ENCODE measurements at regions not wholly inside any gene's neighbourhood (a gene's known extent, or its start where the extent isn't known, plus 50 kb on each side); places are given as distances from the start of the nearest gene placed in this dataset.
A peak's percentile ranks its signal among the peaks of the same experiment; 100 is the strongest.

DNA sequence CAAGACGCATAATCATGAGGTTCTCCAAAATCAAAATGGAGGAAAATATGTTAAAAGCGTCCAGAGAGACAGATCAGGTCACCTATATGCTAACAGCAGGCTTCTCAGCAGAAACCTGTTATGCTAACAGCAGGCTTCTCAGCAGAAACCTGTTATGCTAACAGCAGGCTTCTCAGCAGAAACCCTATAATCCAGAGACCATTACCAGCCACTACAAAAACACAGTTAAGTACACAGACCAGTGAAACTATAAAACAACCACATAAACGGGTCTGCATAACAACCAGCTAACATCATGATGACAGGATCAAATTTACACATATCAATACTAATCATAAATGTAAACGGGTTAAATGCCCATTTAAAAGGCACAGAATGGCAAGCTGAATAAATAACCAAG, 1548.4 kb upstream of the TMEFF2 start:
- no peak for DNase-seq (ENCODE audit: low read depth)

DNA sequence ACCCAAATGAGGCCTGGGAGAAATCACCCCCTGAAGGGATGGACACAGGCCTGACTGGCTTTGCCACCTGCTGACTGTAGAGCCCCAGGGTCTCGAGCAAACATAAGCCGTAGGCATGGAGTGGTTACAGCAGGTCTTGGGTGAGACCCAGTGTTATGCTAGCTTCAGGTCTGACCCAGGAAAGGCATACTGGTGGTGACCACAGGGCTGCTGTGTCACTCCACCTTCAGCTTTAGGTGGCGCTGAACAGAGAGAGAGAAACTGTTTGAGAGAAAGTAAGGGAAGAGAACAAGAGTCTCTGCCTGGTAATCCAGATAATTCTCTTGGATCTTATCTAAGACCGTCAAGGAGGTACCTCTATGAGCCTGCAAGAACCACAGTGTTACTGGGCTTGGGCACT, 1544.2 kb upstream of the TMEFF2 start:
- DNase-seq (ENCODE audit: low read depth), result no peak

DNA sequence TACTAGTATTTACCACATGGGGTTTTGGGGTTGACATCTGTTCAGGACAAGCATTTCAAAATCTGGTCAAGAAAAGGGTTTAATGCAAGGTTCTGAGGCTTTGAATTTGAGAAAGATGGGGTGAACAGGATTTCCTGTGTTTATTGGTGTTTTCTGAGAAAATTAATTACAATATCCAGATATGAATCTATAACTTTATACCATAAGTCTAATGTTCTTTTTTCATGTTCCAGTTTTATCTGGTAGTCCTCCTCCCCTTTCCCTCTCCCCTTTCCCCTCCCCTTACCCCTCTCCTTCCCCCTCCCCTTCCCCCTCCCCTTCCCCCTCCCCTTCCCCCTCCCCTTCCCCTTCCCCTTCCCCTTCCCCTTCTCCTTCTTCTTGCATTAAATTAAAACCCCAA, 1518.2 kb upstream of the TMEFF2 start:
- DNase-seq (ENCODE audit: low read depth), result no peak

DNA sequence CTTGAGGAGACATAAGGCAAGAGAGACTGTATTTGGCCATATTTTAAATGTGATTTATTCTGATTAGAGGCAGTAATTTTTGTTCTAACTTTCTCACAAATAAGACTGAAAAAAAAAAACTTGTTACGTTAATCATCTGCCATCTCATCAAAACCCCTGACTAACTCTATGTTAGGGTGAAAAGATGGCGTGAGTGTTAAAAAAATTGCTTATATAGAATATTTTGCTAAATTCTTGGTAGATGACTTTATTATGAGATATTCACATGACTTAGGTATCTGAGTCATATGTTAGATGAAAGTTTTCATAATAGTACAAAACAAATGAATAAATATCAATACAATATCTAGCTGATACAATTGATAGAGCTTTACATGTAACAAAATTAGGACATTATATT, 1508.7 kb upstream of the TMEFF2 start:
- peak; percentile 2 for DNase-seq (ENCODE audit: low read depth)

DNA sequence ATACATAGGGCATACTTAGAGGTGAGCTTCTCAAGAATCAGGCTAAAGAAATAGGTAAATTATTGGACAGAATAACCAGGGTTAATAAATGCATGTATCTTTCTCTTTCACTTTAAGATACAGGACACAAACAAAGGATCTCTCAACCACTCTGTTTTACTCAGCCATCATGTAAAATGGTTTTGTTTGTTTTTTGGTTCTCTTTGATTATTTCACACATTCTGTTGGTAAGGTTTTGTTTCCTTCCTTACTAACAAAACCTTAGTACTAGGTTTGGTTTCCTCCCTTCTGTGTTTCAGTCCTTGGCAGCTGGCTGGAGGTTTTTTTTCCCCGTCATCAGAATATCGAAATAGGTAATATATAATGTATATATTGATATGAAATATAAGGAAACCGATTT, 1506.8 kb upstream of the TMEFF2 start:
- DNase-seq (ENCODE audit: low read depth), result no peak

DNA sequence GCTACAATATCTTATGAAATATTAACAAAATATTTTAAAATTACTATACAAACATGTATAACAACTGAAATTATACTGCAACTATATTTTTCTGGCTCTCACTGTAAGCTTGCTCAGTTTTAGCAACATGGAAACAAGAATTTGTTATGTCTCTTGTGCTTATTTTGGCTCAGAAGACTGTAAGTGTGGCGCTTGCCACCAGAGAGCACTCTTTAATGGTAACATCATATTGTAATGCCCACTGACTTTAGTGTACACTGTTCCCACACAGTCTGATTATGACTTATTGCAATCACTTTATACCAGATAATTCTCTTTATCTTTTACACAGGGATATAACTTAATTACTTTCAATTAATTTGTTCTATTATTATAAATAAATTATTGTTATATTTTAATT, 1500.6 kb upstream of the TMEFF2 start:
- peak; percentile 66 for DNase-seq (ENCODE audit: low read depth)

DNA sequence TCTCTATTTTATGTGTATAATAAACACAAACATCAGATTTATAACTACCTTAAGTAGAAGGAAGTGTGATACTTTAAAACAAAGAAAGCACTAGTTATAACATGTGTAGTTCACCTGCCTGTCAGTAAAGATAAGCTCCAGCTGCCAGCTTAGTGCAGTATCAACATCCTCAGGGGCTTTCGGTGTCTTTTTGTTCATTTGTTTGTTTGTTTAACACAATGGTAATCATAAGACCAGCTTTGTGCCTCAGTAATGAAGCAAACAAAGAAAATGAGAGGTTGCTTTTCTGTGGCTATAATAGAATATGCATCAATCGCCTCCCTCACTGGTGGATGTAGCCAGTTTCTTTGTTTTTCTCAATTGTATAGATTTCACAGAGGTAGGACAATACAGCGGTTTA, 1499.0 kb upstream of the TMEFF2 start:
- DNase-seq (ENCODE audit: low read depth), result no peak

DNA sequence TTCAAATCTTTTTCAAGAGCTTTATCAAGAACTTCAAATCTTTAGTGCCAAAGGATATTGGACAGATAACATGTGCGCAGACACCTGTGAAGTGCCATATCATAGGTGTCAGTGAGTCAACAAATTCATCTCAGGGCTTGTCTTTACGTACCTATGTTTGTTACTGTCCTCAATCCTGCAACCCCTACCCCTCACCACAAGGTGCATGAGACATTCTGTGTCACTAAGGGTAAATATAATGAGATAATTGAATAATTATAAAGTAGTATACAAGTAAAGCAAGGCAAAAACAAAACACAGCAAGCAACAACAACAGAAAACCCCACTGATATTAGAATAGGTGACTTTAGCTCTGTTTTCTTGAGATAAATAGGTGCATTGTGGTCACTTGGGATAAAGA, 1495.8 kb upstream of the TMEFF2 start:
- no peak for DNase-seq (ENCODE audit: low read depth)

DNA sequence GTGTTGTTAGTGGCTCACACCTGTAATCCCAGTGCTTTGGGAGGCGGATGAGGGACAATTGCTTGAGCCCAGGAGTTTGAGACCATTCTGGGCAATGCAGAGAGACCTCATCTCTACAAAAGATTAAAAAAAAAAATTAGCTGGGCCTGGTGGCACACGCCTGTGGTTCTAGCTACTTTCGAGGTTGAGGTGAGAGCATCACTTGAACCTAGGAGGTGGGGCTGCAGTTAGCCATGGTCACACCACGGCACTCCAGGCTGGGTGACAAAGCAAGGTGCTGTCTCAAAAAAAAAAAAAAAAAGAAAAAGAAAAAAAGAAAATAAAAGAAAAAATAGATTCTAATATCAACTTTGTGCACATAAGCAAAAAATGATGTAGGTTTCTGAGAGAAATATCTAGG, 1492.5 kb upstream of the TMEFF2 start:
- no peak for DNase-seq (ENCODE audit: low read depth)

DNA sequence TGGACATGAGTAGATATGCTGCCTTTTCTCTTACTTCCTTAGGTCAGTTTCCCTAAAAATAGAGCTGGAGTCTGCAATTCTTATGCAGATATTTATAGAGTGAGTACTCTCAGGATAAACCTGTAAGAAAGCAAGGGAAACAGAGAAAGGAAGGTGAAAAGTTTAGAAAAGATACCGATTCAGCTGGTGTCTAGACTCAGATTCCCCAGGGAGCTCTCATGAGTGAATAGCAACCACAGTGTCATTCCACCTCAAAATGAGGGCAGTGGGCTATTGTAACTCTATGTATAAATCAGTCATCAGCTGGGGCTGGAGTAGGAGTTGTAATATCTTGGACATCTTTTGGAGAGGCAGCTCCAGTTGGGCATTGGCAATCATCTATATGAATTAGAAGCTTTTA, 1485.1 kb upstream of the TMEFF2 start:
- DNase-seq (ENCODE audit: low read depth), result no peak

DNA sequence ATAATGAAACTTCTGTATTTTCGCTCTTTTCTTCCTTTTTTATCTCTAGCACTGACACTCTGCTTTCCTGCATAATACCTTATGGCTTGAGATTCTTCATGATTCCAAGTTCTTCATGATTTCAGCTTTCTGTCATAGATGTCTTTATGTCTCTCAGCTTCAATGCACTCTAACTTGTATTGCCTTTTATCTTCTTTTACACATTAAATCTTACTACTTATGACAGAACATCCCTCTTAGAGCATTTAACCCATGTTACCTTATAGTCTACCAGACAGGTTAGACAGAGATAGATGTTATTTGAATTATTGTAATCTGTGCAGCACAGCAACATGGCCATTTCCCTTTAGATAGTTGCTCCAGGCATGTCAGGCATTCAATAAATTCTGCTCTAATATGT, 1475.7 kb upstream of the TMEFF2 start:
- no peak for DNase-seq (ENCODE audit: low read depth)

DNA sequence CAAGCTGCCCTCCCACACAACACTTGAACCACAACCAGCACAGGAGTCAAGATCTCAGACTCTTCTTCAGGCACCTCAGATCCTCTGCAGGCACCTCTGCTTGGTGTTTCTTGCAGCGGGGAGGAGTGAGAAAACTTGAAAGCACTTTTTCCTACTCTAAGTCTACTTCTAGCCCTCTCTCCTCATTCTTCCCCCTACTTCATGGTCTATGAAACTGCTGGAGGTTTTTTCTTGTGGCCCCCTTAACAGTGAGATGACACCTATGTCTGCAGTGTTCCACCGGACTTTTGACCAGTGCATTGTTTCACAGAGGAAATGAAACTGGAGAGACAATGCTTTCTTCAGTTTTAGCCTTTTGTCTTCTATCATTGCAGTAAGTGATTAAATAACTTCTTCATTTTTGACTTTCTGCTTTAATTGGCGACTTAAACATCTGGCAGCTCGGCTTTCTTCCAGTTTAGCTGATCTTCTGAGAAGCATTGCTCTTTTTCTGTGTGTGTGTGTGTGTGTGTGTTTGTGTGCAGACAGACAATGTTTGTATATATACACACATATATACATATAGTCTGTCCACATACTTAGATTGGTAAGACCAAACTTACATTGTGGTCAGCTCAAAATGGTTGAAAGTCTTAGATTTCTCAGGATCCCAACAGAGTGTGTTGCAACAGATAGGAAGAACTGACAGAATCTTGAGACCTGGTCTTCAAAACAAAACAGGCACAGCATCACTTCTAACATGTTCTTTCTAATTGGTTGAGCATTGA, 1474.0 kb upstream of the TMEFF2 start:
- DNase-seq (ENCODE audit: low read depth), result no peak

DNA sequence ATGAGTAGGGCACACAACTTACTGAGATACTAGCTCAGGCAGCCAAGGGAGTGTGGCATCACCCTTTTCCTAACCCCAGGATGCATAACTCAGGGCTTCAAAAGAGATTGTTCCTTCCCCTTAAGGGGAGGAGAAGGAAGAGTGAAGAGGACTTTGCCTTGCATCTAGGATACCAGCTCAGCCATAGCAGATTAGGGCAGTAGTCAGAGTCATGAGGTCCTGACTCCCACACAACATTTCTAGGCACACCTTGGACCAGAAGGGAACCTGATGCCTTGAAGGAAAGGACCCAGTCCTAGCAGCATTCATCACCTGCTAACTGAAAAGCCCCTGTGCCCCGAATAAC, 1433.2 kb upstream of the TMEFF2 start:
- DNase-seq (ENCODE audit: low read depth), result no peak

DNA sequence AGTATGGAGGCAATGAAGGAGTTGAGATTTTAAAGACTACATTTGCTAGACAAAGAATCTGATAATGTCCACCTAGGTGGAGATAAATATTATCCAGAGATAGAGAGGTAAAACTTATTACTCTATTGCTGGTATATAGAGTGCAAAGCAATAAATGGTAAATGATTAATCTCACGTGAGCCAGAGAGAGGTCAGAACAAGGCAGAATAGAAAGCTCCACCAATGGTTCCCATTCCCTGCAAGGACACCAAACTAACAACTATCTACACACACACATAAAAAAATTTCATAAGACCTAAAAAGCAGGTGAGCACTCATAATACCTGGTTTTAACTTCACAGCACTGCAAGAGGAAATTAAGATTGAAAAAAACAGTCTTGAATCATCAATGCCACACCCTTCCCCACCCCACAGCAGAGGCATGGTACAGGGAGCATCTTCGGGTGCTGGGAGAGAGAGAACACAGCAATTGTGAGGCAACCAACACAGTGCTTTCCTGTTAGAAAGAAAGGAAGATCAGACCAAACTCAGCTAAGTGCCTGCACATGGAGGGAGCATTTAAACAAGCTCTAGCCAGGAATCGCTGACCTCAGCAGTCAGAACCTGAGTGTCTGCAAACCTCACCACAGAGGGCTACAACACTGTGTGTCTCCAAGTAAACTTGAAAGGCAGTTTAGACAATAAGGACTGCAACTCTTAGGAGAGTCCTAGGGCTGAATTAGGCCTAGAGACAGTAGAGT, 1432.6 kb upstream of the TMEFF2 start:
- no peak for DNase-seq (ENCODE audit: low read depth)

DNA sequence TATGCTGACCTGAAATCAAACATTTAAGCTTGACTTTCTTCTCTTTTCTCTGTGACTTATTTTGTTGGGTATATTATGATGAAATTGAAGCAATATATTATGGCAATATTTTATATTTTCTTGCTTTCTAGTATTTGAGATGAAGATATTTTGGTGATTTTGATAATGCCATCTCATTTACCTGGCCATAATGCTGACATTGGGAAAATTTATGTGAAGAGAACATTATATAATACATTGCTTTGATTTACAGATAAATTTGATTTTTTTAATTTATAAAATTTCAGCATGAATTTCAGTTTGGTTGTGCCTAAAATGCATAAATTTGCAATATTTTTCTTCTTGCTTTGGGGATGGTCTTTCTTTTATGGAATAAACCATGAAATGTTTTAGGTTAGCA, 1413.7 kb upstream of the TMEFF2 start:
- no peak for DNase-seq (ENCODE audit: low read depth)

DNA sequence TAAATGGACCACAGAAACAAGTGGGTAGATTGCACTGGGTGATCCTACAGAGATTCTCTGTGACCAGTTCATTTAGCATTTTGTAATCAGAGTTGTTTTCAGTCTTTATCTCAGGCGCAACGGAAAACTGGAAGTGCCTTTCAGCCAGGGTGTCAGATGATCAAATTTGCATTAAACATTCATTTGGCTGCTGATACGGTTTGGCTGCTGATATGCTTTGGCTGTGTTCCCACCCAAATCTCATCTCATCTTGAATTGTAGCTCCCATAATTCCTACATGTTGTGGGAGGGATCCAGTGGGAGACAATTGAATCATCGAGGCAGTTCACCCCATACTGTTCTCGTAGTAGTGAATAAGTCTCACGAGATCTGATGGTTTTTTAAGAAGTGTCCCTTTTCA, 1396.1 kb upstream of the TMEFF2 start:
- DNase-seq (ENCODE audit: low read depth), result no peak

DNA sequence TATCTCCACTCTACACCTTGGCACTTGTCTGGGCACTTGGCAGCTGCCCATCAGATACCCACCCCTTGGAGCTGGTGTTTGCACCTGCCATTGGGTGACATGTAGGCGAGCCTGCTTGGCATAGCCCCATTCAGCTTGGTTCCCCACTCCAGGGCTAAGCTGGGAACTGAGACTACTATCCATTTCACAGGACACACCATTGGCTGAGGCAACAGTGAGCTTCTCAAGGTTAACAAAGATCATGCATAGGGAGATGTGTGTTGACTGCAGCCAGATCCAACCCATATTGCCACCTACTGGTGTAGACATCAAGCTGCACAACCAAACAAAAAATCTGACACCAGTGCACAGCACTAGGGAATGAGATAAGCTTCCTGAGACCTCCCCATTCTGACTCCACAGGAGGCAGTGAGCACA, 1389.8 kb upstream of the TMEFF2 start:
- DNase-seq (ENCODE audit: low read depth), result peak; percentile 59

DNA sequence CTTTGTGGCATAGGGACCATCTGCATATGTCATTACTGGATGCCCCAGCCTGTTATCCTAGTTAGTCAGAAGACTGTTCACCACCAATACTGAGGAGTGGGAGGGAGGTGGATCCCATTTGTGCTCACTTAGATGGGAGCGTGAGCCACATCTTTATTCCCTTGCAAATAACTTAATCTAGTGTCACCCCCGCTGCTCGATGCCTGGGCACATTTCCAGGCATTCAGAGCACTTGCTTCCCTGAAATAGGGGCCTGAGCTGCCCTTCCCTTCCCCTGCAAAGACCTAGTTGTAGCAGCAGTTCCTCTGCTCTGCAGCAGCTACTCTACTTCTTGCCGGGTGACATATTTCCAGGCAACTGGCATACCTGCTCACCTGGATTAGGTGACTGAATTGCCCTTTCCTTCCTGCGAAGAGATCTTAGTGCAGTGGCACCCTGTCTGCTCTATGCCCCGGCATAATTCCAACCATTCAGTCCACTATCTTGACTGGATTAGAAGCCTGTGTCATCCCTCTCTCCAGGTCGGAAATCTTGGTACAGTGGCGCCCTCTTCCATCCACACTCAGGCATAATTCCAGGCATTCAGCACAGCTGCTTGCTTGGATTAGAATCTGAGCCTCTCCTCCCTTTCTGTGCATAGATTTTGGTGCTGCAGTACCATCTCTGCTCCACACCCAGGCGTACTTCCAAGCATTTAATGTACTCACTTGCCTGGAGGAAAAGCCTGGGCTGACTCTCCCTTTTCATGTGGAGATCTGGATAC, 1389.1 kb upstream of the TMEFF2 start:
- peak; percentile 17 for DNase-seq (ENCODE audit: low read depth)

DNA sequence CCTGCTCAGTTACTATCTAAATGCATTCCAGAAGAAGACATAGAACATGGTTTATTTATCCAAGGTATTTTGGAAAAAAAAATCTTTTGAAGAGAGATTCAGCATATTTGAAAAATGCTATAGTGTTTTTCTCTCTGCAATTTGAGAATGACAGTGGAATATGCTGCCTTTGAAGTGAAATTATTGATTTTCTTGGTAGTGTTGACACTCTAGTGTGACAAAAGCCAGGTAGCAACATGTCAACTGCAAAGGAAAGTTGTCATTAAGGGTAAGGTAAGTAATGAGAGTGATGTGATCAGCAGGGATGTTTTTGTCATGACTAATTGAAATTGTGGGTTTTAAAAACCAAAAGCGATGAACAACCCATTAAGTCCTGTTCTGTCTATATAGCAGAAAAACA, 1387.1 kb upstream of the TMEFF2 start:
- no peak for DNase-seq (ENCODE audit: low read depth)

DNA sequence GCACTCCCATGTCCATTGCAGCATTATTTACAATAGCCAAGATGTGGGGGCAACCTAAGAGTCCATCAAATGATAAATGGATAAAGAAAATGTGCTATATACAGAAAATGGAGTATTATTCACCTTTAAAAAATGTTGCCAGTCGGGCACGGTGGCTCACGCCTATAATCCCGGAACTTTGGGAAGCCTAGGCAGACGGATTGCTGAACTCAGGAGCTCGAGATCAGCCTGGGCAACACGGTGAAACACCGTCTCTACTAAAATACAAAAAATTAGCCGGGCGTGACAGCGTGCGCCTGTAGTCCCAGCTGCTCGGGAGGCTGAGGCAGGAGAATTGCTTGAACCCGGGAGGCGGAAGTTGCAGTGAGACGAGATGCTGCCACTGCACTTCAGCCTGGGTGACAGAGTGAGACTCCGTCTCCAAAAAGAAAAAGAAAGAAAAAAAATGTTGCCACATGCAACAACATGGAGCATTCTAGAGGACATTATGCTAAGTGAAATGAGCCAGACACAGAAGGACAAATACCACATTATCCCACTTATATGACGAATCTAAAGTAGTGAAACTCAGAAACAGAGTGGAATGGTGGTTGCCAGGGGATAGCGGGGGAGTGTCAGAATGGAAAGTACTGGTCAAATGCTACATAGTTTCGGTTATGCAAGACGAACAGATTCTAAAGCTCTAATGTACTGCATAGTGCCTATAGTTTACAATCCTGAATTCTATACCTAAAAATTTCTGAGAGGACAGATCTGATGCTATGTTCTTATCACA, 1385.6 kb upstream of the TMEFF2 start:
- no peak for DNase-seq (ENCODE audit: low read depth)

DNA sequence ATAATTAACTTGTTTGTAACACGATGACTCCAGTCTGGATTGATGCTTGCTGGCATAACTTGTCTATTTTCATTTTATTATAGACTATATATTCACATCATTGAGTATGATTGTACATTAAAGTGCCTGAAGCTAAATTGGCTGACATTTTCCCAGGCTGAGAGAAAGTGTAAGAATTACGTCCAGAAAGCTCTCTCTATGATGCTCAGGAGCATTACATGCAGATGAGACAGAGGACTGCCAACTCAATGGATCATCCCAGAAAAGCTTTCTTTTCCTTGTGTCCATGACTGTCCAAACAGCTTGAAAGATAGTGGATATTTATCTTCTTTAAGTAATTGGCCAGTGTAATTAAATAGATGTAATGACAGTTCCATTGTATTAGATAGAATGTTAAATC, 1372.2 kb upstream of the TMEFF2 start:
- DNase-seq (ENCODE audit: low read depth), result no peak

DNA sequence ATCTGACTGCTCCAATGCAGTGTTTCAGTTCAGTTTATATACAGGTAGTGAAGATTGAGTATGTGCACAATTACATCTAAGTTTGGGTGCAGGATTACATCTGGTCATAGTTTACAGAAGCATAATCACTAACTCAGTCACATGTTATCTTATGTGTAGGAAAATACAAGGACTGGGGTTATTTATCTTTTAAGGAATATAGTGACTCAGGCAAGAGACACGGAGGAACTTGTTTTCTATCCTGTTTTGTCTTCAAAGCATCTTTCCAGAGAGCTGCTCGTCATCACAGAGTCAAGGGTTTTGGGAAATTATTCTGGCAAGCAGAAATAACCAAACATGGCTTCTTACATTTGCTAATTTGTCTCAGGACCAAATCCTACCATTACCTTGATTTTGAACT, 1371.5 kb upstream of the TMEFF2 start:
- peak; percentile 15 for DNase-seq (ENCODE audit: low read depth)

Measured in iris pigment epithelial cell (primary cell).